Prostate gland (tissue), 2 donors: ENCODE measurements at regions not wholly inside any gene's neighbourhood (a gene's known extent, or its start where the extent isn't known, plus 50 kb on each side); places are given as distances from the start of the nearest gene placed in this dataset.
A peak's percentile ranks its signal among the peaks of the same experiment; 100 is the strongest.

Source experiments
- DNase-seq: peaks from one replicate; pipeline ENCODE4 v3.0.0-alpha.2; 2019; ENCODE audit warnings: low spot score
- H3K27ac ChIP-seq, 2 donors: fragments of 200-600 bp; sonication (generic); 2 replicates each; pipeline ENCODE4 v1.5.1; 2017 to 2019
- H3K27me3 ChIP-seq: fragments of 200-600 bp; sonication (generic); replicated peaks from 2 replicates; pipeline ENCODE4 v1.5.1; 2019; ENCODE audit not compliant: insufficient read depth
- H3K36me3 ChIP-seq, 2 donors: fragments of 200-600 bp; sonication (generic); 1 replicate in 1 of 2; 2 replicates in 1 of 2; pipeline versions ENCODE4 v1.5.1 to v1.8.1; 2017 to 2019
- H3K4me1 ChIP-seq: fragments of 200-600 bp; sonication (generic); replicated peaks from 2 replicates; pipeline ENCODE4 v1.5.1; 2019
- H3K4me3 ChIP-seq, 2 donors: fragments of 200-600 bp; sonication (generic); 2 replicates each; pipeline ENCODE4 v1.5.1; 2017 to 2019
- H3K9me3 ChIP-seq: fragments of 200-600 bp; sonication (generic); 2 replicates; pipeline ENCODE4 v1.5.1; 2017
- POLR2A ChIP-seq: fragments of 450-650 bp; IDR thresholded peaks from one replicate; pipeline ENCODE4 v1.6.1; 2016; ENCODE audit warnings: antibody characterized with exemption, mild to moderate bottlenecking
- POLR2AphosphoS5 ChIP-seq: sonication (generic); formaldehyde crosslinking; IDR thresholded peaks from one replicate; pipeline ENCODE4 v1.6.1; 2017; ENCODE audit warnings: antibody characterized with exemption
- WGBS: methylation state at CpG from one replicate; pipeline ENCODE4 v1.1.5; 2018; 5-methylcytosine and 5-hydroxymethylcytosine counted together
- intact Hi-C: fragments of 100-400 bp; cut with DNase I; formaldehyde crosslinking; loops from one replicate; pipeline ENCODE4 v1.14.2; 2022
- TF ChIP-seq, protein P1 (sequence below), 4 experiments: fragments of 200-600 bp in 2 of 4; fragments of 450-650 bp in 2 of 4; sonication (generic) in 2 of 4; IDR thresholded peaks; 1 replicate in 3 of 4; 2 replicates in 1 of 4; pipeline ENCODE4 v1.5.1; 2016 to 2019; ENCODE audit warnings: antibody characterized with exemption in 4 of 4, mild to moderate bottlenecking in 2 of 4, moderate library complexity in 2 of 4

GRCh38 chr20:40197691-40198090 lies 491.3 kb downstream of the MAFB start:
- DNase-seq = no peak
- TF ChIP-seq POLR2A (no peak), POLR2AphosphoS5 (peak; percentile 24)
- intact Hi-C loops = no loop called here
- Histone ChIP-seq H3K36me3 (no peaks in the 10 kb centered on the region), H3K4me3 (no peak overlapping the region), H3K4me1 (no peaks in the 10 kb centered on the region), H3K27me3 (no peaks in the 10 kb centered on the region), H3K27ac (no peak overlapping the region), H3K9me3 (no peaks in the 10 kb centered on the region)
- WGBS = 18% methylated on average over 4 of the region's 4 CpGs

- Histone ChIP-seq H3K9me3 (no peaks in the 10 kb centered on the region), H3K27ac (no peak overlapping the region), H3K36me3 (no peaks in the 10 kb centered on the region), H3K27me3 (no peaks in the 10 kb centered on the region), H3K4me3 (no peak overlapping the region), H3K4me1 (no peaks in the 10 kb centered on the region)
- 31% methylated on average over 2 of the region's 2 CpGs for WGBS
- no peak for TF ChIP-seq POLR2AphosphoS5
- TF ChIP-seq, protein P1, sequence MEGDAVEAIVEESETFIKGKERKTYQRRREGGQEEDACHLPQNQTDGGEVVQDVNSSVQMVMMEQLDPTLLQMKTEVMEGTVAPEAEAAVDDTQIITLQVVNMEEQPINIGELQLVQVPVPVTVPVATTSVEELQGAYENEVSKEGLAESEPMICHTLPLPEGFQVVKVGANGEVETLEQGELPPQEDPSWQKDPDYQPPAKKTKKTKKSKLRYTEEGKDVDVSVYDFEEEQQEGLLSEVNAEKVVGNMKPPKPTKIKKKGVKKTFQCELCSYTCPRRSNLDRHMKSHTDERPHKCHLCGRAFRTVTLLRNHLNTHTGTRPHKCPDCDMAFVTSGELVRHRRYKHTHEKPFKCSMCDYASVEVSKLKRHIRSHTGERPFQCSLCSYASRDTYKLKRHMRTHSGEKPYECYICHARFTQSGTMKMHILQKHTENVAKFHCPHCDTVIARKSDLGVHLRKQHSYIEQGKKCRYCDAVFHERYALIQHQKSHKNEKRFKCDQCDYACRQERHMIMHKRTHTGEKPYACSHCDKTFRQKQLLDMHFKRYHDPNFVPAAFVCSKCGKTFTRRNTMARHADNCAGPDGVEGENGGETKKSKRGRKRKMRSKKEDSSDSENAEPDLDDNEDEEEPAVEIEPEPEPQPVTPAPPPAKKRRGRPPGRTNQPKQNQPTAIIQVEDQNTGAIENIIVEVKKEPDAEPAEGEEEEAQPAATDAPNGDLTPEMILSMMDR (IDR thresholded peaks at IDR 0.05) = no peak
- TF ChIP-seq POLR2A = no peak
- intact Hi-C loops = no loop called here
- no peak for DNase-seq
Observed at GRCh38 chr20:40196846-40197436, 492.1 kb downstream of the MAFB start.

DNA sequence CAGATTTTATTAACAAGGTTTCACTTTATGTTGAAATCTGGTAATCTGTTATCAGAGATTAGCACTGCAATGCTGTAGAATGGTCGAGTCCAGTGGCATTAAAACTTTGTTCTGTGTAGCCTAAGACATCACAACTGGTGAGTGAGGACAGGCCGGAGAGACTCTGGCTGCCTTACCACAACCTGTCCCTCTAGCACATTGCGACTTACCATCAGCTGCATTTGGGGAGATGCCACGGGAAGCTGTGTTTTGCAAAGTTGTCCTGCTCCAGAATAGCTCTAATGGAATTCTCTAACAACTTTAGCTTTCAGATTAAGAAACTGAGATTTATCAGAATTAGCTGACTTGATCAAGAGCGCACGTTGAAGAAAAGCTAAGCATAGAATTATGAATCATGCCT lies 493.3 kb downstream of the MAFB start:
- WGBS = 92% methylated on average over 6 of the region's 6 CpGs
- TF ChIP-seq POLR2A (no peak), POLR2AphosphoS5 (no peak)
- TF ChIP-seq, protein P1 (IDR thresholded peaks at IDR 0.05) = no peak
- intact Hi-C loops = no loop called here

DNA sequence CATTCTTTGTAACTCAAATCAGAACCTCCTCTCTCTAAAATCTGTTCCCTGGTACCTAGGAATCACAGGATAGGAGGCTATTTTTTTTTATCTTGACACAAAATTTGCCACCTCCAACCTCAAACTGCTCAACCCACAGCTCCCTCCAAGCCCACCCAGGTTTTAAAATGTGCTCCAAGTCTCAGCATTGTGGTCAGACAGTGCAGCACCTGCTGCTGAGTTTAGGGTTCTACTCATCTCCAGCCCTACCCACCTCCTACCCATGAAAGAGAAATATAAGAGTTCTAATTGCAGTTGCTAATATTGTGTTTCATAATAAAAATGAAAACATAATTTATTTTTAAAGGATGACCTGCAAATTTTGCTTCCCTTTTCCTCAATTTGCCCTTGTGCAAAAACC lies 496.5 kb downstream of the MAFB start:
- H3K4me3 ChIP-seq = no peak overlapping the region
- H3K4me1 ChIP-seq = no peaks in the 10 kb centered on the region
- H3K27ac ChIP-seq = no peak overlapping the region
- DNase-seq = no peak
- no peaks in the 10 kb centered on the region for H3K27me3 ChIP-seq
- no peaks in the 10 kb centered on the region for H3K36me3 ChIP-seq
- no peaks in the 10 kb centered on the region for H3K9me3 ChIP-seq
- intact Hi-C loops = no loop called here
- TF ChIP-seq, protein P1 (IDR thresholded peaks at IDR 0.05) = no peak
- no peak for TF ChIP-seq POLR2AphosphoS5
- TF ChIP-seq POLR2A = no peak

More for the DNA sequence above, 493.3 kb downstream of the MAFB start:
- no peaks in the 10 kb centered on the region for H3K4me1 ChIP-seq
- H3K27ac ChIP-seq = no peak overlapping the region
- no peak overlapping the region for H3K4me3 ChIP-seq
- no peaks in the 10 kb centered on the region for H3K9me3 ChIP-seq
- no peak for DNase-seq
- no peaks in the 10 kb centered on the region for H3K36me3 ChIP-seq
- no peaks in the 10 kb centered on the region for H3K27me3 ChIP-seq

DNA sequence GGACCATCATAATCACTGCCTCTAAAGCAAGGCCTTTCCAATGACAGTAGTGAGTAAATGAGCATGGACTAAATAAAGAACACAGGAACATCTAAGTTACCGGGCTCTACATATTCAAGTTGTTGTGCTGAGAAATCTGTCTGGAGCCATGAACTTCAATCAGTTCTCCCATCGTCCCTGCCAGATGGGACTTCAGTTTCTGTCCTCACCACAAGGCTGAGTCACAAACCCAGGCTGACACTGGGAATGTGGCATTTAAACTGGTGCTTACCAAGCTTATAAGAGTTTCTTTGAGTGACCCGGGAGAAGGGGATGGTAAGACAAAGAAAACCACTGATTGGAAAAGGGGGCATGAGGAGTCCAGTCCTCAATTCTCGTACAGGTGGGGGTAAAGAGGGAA lies 497.0 kb downstream of the MAFB start:
- no peak for DNase-seq
- intact Hi-C loops = no loop called here
- H3K4me1 ChIP-seq = no peaks in the 10 kb centered on the region
- no peak for TF ChIP-seq POLR2AphosphoS5
- TF ChIP-seq, protein P1 (IDR thresholded peaks at IDR 0.05) = no peak
- no peak for TF ChIP-seq POLR2A
- no peaks in the 10 kb centered on the region for H3K9me3 ChIP-seq
- no peak overlapping the region for H3K4me3 ChIP-seq
- 83% methylated on average over 4 of the region's 4 CpGs for WGBS
- peak overlapping the region in 1 of 2 donors; percentile 28 for H3K27ac ChIP-seq
- no peaks in the 10 kb centered on the region for H3K36me3 ChIP-seq
- H3K27me3 ChIP-seq = no peaks in the 10 kb centered on the region
